GM12878 (cell line): ENCODE measurements at regions not wholly inside any gene's neighbourhood (a gene's known extent, or its start where the extent isn't known, plus 50 kb on each side); places are given as distances from the start of the nearest gene placed in this dataset.

Experiments used
- ATAC-seq: fragments of 200-7000 bp; cut with Tn5 transposase; 3 replicates; pipeline ENCODE4 v1.9.1; 2020; ENCODE audit warnings: mild to moderate bottlenecking, moderate library complexity
- BruUV-seq: library from RNA; stranded (reverse); fragments of 400-500 nt; replicated peaks from 2 replicates; lab custom pipeline; 2021; lab: Mats Ljungman, UMichigan
- CTCF ChIA-PET: fragments of 300-600 bp; sonication (Branson Sonifier 250); formaldehyde crosslinking; extraction: SDS; loops from one replicate; lab custom pipeline; 2021; ENCODE audit warnings: inconsistent platforms; lab: Yijun Ruan, JAX
- POLR2A ChIA-PET: fragments of 350-600 bp; formaldehyde crosslinking; extraction: SDS; loops from one replicate; lab custom pipeline; 2021; ENCODE audit warnings: inconsistent platforms; lab: Charles Lee
- RAD21 ChIA-PET: fragments of 300-600 bp; sonication (Branson Sonifier 250); formaldehyde crosslinking; loops from one replicate; lab custom pipeline; 2023; ENCODE audit warnings: antibody characterized with exemption; ENCODE audit not compliant: unreplicated experiment; lab: Charles Lee
- SMC1A ChIA-PET: fragments of 300-600 bp; sonication (Branson Sonifier 250); formaldehyde crosslinking; loops from one replicate; lab custom pipeline; 2023; ENCODE audit not compliant: unreplicated experiment, uncharacterized antibody; lab: Charles Lee
- DNase-seq: peaks from one replicate; pipeline ENCODE4 v3.0.0-alpha.2; 2011; ENCODE audit warnings: low read depth, low spot score
- FAIRE-seq: peaks from 3 replicates; lab custom pipeline; 2011; peaks lifted over from hg19 to GRCh38; lab: Jason Lieb, UNC
- H2AFZ ChIP-seq: 2 replicates; pipeline ENCODE4 v1.6.0; 2011; ENCODE audit warnings: low read depth, low read length, control low read depth; ENCODE audit not compliant: control insufficient read depth
- H3K27ac ChIP-seq: 2 replicates; pipeline ENCODE4 v1.5.1; 2011; ENCODE audit warnings: control low read depth; ENCODE audit not compliant: control insufficient read depth, insufficient read depth
- H3K27me3 ChIP-seq, 2 experiments: replicated peaks in 1 of 2; 2 replicates each; pipeline versions ENCODE4 v1.6.0 to v1.6.1; 2011; ENCODE audit warnings: low read length in 1 of 2; ENCODE audit not compliant: control insufficient read depth in 2 of 2, insufficient read depth in 2 of 2
- H3K36me3 ChIP-seq, 2 experiments: 2 replicates each; pipeline ENCODE4 v1.5.1; 2011; ENCODE audit warnings: low read length in 1 of 2; ENCODE audit not compliant: control insufficient read depth in 2 of 2, insufficient read depth in 2 of 2
- H3K4me1 ChIP-seq: 2 replicates; pipeline ENCODE4 v1.6.1; 2011; ENCODE audit warnings: mild to moderate bottlenecking, low read length, moderate library complexity, mixed read lengths; ENCODE audit not compliant: control insufficient read depth, insufficient read depth
- H3K4me2 ChIP-seq: 2 replicates; pipeline ENCODE4 v1.6.0; 2011; ENCODE audit warnings: control low read depth; ENCODE audit not compliant: control insufficient read depth, insufficient read depth
- H3K4me3 ChIP-seq: fragments of 200-600 bp; sonication (generic); 2 replicates; pipeline ENCODE4 v1.5.1; 2016
- H3K79me2 ChIP-seq: 2 replicates; pipeline ENCODE4 v1.6.0; 2011; ENCODE audit warnings: low read length; ENCODE audit not compliant: control insufficient read depth, insufficient read depth
- H3K9ac ChIP-seq: 2 replicates; pipeline ENCODE4 v1.8.0; 2011; ENCODE audit warnings: low read length, control low read depth, mixed read lengths; ENCODE audit not compliant: control insufficient read depth, insufficient read depth
- H3K9me3 ChIP-seq: replicated peaks from 3 replicates; pipeline ENCODE4 v1.5.1; 2011; ENCODE audit warnings: mild to moderate bottlenecking, low read length; ENCODE audit not compliant: control insufficient read depth, insufficient read depth
- H4K20me1 ChIP-seq: 2 replicates; pipeline ENCODE4 v1.6.0; 2011; ENCODE audit not compliant: control insufficient read depth, insufficient read depth
- BACH1 ChIP-seq: fragments of 450-650 bp; IDR thresholded peaks from 2 replicates; pipeline ENCODE4 v1.6.1; 2017; ENCODE audit warnings: mild to moderate bottlenecking, borderline replicate concordance
- BCLAF1 ChIP-seq: fragments of 450-650 bp; IDR thresholded peaks from 2 replicates; pipeline ENCODE4 v1.6.1; 2017; ENCODE audit warnings: antibody characterized with exemption, mild to moderate bottlenecking, moderate library complexity
- EP300 ChIP-seq, 2 experiments: fragments of 150-350 bp in 1 of 2; IDR thresholded peaks; 2 replicates each; pipeline ENCODE4 v1.6.1; 2011 to 2012; ENCODE audit warnings: low read depth in 2 of 2, low read length in 2 of 2, borderline replicate concordance in 1 of 2, improper control_type of control experiment in 1 of 2, inconsistent platforms in 1 of 2; ENCODE audit not compliant: control insufficient read depth in 1 of 2
- FOS ChIP-seq: IDR thresholded peaks from 3 replicates; pipeline ENCODE4 v1.6.1; 2011; ENCODE audit warnings: borderline replicate concordance; ENCODE audit not compliant: insufficient read length; ENCODE audit errors: extremely low read depth
- SUZ12 ChIP-seq: fragments of 200-600 bp; sonication (generic); IDR thresholded peaks from one replicate; pipeline ENCODE4 v1.6.1; 2018; ENCODE audit warnings: antibody characterized with exemption, mild to moderate bottlenecking; ENCODE audit not compliant: unreplicated experiment
- WGBS: methylation state at CpG from one replicate; pipeline ENCODE4 v1.1.6; 2016; ENCODE audit warnings: low lambda C conversion rate; ENCODE audit not compliant: insufficient replicate concordance, insufficient coverage; ENCODE audit errors: missing lambda C conversion rate; 5-methylcytosine and 5-hydroxymethylcytosine counted together
- in situ Hi-C: fragments of 300-500 bp; cut with MboI; formaldehyde crosslinking; loops from 9 replicates; pipeline ENCODE4 v1.14.3; 2018; ENCODE audit warnings: mixed read lengths
- intact Hi-C: fragments of 100-400 bp; cut with micrococcal nuclease; formaldehyde crosslinking; loops from one replicate; pipeline ENCODE4 v1.14.2; 2022; ENCODE audit not compliant: unreplicated experiment
- TF ChIP-seq, protein P1 (sequence below): fragments of 450-650 bp; formaldehyde crosslinking; IDR thresholded peaks from 2 replicates; pipeline ENCODE4 v1.4.0; 2020; ENCODE audit warnings: mild to moderate bottlenecking, moderate library complexity
- TF ChIP-seq, protein P2 (sequence below): IDR thresholded peaks from 2 replicates; pipeline ENCODE4 v1.6.1; 2012; ENCODE audit warnings: mild to moderate bottlenecking, low read depth, low read length
- TF ChIP-seq, protein P3 (sequence below): fragments of 450-650 bp; formaldehyde crosslinking; IDR thresholded peaks from 2 replicates; pipeline ENCODE4 v1.4.0; 2022; ENCODE audit warnings: mild to moderate bottlenecking, moderate library complexity

DNA sequence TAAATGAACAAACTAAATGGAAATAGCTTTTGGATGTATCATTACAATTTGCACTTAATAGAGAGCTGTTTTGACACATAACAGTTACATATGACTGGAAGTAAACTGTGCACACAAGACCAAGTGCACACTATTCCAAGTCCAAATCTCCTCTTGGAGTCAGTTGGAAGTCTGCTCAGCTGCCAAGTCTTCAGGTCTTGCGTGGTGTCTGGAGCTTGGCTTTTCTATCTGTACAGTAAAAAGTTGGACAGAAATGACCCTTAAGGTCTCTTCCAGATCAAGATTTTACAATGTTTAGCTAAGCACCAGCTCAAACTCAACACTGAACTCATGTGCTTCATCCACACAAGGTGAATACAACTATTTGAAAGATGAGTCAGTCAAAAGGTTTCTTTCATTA, 456.9 kb downstream of the RASEF start:
- DNase-seq: no peak
- no TSS peak for BruUV-seq
- POLR2A ChIA-PET: no interaction called here
- 0% methylated on average over 1 of the region's 1 CpG for WGBS
- Histone ChIP-seq H3K9ac (no peak overlapping the region), H3K4me3 (no peak overlapping the region), H3K9me3 (no peaks in the 10 kb centered on the region), H3K79me2 (no peaks in the 10 kb centered on the region), H3K27ac (no peak overlapping the region), H3K4me2 (no peak overlapping the region), H3K4me1 (no peaks in the 10 kb centered on the region), H3K36me3 (no peaks in the 10 kb centered on the region), H2AFZ (no peak overlapping the region), H4K20me1 (no peaks in the 10 kb centered on the region), H3K27me3 (no peaks in the 10 kb centered on the region)
- no peak for FAIRE-seq
- CTCF ChIA-PET: interaction anchor here (0.6 to 2.5 kb wide), 12 partner anchors 9 to 1083 kb away, joined by 3 to 11 read pairs (median 3); no protein-coding TSS in a partner anchor
- RAD21 ChIA-PET: interaction anchor here (0.8 to 1.5 kb wide), 4 partner anchors 11 to 782 kb away, joined by 3 to 4 read pairs (median 3); no protein-coding TSS in a partner anchor
- no peak for ATAC-seq
- in situ Hi-C loops (no loop called here), intact Hi-C loops (no loop called here)
- SMC1A ChIA-PET: interaction anchor here (1.1 to 2.3 kb wide), 6 partner anchors 9 to 417 kb away, joined by 3 to 6 read pairs (median 4); no protein-coding TSS in a partner anchor
- TF ChIP-seq BCLAF1 (no peak), FOS (no peak), BACH1 (no peak), SUZ12 (no peak), EP300 (IDR thresholded peaks at IDR 0.05; ENCODE audit: borderline replicate concordance in 1 of 2, control insufficient read depth in 1 of 2, low read depth in 2 of 2, low read length in 2 of 2) (no peak)
- TF ChIP-seq, protein P1, sequence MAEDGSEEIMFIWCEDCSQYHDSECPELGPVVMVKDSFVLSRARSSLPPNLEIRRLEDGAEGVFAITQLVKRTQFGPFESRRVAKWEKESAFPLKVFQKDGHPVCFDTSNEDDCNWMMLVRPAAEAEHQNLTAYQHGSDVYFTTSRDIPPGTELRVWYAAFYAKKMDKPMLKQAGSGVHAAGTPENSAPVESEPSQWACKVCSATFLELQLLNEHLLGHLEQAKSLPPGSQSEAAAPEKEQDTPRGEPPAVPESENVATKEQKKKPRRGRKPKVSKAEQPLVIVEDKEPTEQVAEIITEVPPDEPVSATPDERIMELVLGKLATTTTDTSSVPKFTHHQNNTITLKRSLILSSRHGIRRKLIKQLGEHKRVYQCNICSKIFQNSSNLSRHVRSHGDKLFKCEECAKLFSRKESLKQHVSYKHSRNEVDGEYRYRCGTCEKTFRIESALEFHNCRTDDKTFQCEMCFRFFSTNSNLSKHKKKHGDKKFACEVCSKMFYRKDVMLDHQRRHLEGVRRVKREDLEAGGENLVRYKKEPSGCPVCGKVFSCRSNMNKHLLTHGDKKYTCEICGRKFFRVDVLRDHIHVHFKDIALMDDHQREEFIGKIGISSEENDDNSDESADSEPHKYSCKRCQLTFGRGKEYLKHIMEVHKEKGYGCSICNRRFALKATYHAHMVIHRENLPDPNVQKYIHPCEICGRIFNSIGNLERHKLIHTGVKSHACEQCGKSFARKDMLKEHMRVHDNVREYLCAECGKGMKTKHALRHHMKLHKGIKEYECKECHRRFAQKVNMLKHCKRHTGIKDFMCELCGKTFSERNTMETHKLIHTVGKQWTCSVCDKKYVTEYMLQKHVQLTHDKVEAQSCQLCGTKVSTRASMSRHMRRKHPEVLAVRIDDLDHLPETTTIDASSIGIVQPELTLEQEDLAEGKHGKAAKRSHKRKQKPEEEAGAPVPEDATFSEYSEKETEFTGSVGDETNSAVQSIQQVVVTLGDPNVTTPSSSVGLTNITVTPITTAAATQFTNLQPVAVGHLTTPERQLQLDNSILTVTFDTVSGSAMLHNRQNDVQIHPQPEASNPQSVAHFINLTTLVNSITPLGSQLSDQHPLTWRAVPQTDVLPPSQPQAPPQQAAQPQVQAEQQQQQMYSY: no peak
- TF ChIP-seq, protein P2, sequence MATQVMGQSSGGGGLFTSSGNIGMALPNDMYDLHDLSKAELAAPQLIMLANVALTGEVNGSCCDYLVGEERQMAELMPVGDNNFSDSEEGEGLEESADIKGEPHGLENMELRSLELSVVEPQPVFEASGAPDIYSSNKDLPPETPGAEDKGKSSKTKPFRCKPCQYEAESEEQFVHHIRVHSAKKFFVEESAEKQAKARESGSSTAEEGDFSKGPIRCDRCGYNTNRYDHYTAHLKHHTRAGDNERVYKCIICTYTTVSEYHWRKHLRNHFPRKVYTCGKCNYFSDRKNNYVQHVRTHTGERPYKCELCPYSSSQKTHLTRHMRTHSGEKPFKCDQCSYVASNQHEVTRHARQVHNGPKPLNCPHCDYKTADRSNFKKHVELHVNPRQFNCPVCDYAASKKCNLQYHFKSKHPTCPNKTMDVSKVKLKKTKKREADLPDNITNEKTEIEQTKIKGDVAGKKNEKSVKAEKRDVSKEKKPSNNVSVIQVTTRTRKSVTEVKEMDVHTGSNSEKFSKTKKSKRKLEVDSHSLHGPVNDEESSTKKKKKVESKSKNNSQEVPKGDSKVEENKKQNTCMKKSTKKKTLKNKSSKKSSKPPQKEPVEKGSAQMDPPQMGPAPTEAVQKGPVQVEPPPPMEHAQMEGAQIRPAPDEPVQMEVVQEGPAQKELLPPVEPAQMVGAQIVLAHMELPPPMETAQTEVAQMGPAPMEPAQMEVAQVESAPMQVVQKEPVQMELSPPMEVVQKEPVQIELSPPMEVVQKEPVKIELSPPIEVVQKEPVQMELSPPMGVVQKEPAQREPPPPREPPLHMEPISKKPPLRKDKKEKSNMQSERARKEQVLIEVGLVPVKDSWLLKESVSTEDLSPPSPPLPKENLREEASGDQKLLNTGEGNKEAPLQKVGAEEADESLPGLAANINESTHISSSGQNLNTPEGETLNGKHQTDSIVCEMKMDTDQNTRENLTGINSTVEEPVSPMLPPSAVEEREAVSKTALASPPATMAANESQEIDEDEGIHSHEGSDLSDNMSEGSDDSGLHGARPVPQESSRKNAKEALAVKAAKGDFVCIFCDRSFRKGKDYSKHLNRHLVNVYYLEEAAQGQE: no peak
- TF ChIP-seq, protein P3, sequence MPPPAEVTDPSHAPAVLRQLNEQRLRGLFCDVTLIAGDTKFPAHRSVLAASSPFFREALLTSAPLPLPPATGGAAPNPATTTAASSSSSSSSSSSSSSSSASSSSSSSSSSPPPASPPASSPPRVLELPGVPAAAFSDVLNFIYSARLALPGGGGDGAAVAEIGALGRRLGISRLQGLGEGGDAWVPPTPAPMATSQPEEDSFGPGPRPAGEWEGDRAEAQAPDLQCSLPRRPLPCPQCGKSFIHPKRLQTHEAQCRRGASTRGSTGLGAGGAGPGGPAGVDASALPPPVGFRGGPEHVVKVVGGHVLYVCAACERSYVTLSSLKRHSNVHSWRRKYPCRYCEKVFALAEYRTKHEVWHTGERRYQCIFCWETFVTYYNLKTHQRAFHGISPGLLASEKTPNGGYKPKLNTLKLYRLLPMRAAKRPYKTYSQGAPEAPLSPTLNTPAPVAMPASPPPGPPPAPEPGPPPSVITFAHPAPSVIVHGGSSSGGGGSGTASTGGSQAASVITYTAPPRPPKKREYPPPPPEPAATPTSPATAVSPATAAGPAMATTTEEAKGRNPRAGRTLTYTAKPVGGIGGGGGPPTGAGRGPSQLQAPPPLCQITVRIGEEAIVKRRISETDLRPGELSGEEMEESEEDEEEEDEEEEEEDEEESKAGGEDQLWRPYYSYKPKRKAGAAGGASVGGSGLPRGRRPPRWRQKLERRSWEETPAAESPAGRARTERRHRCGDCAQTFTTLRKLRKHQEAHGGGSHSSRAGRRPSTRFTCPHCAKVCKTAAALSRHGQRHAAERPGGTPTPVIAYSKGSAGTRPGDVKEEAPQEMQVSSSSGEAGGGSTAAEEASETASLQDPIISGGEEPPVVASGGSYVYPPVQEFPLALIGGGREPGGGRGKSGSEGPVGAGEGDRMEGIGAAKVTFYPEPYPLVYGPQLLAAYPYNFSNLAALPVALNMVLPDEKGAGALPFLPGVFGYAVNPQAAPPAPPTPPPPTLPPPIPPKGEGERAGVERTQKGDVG (CRISPR knock-in tag): no peak
